Medulla oblongata (tissue), 1 donor: ENCODE measurements at regions not wholly inside any gene's neighbourhood (a gene's known extent, or its start where the extent isn't known, plus 50 kb on each side); places are given as distances from the start of the nearest gene placed in this dataset.

Source experiments
- DNase-seq: peaks from one replicate; pipeline ENCODE4 v3.0.0-alpha.2; 2015; ENCODE audit errors: extremely low spot score

DNA sequence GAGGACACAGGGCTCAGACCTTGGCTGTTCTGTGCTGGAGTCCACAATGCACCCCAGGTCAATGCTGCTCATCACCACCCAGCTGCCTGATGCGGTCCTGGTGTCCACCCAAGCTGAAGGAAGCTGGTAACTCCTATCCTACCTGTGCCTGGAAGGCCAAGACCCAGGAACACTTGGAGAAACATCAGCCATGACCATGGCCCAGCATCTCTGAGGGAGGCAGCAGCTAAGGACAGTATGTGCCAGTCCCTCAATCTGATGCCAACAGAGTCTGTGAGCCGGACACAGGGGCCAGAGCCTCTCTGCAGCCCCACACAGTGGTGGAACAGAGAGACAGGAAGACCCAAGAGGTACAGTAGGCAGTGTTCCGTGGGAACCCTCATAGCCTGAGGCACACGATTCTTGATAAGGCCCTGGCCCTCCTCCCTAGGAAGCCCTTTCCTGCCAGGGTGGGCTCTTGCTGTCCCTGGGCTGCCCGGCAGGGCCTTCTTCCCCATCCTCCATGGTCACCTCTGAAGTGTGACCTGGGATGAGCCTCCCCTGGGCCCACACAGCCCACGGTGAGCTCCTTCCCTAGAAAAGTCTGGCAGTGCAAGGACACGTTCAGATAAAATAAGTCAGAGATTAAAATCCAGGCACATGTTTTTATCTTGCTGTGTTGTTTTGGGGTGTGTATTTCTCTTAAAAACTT, 170.7 kb downstream of the THBS2 start:
- DNase-seq, result no peak

DNA sequence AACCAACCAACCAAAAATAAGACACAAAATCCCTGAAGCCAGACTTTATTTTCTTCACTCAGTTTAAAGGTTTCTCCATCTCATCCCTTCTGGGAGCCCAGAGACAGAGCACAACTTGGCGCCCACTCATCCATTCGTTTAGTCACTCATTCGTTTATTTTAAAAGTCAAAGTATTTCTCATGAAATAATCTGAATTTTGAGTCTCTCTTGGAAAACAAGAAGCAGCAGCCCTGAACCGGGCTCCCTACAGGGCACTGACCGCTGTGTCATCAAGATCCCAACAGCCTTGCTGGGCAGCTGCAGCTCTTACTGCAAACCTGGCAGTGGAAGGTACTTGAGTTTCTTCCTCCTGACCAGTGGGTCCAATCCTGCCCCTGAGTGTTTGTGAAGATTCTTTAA, 171.6 kb downstream of the THBS2 start:
- no peak for DNase-seq

DNA sequence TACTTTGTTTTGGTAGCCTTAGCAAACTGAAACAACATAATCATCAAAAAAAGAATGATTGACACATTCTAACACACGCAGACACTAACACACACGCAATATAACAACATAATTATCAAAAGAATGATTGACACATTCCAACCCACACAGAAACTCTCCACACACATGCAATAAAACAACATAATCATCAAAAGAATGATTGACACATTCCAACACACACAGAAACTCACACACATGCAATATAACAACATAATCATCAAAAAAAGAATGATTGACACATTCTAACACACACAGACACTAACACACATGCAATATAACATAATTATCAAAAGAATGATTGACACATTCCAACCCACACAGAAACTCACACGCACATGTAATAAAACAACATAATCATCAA, 172.4 kb downstream of the THBS2 start:
- DNase-seq, result no peak

DNA sequence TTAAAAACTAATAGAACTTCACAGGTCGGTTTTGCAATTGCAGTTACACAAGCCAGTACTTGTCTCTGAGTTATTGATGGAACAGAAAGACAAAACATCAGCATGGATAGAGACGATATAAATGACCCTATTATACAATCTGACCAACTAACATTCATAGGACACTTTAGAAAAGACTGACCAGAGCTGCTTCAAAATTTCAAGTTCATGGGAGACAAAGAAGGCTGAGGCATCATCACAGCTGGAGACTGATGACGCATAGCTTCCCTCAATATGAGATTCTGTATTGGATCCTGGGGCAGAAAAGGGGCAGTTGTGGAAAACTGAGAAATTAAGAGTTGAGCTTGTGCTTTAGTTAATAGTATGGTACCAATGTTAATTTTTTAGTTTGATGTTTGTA, 174.0 kb downstream of the THBS2 start:
- no peak for DNase-seq

DNA sequence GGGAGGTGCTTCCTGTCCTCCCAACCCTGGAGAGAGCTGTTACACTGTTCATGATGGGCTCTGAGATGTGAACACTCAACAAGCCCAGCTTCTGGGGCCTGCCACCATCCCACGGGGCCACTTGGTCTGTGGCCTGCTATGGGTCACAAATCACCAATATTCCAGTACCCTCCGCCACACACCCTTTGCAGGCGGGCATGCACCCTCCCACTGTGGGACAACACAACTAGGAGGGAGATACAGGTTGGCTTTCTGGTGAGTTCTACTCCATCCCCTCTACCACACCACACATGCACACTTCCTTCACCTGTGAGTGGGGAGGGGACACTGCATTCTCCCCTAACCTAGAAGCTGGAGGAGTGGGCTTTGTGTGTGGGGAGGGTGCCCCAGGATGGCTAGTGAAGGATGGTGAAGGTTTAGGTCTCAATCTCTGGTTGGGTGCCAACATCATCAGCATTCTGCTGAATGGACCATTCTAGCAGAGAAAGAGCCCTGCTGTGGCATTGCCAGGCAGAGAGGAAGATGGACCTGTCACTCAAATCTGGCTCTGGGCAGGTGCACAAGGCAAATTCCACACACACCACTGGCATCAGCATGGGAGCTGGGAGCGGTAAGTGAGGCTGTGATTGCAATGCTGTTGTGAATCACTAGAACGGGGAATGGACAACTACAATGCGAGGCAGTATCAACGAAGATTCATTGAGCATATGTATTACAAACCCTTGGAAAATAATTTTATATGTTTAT, 175.1 kb downstream of the THBS2 start:
- no peak for DNase-seq

DNA sequence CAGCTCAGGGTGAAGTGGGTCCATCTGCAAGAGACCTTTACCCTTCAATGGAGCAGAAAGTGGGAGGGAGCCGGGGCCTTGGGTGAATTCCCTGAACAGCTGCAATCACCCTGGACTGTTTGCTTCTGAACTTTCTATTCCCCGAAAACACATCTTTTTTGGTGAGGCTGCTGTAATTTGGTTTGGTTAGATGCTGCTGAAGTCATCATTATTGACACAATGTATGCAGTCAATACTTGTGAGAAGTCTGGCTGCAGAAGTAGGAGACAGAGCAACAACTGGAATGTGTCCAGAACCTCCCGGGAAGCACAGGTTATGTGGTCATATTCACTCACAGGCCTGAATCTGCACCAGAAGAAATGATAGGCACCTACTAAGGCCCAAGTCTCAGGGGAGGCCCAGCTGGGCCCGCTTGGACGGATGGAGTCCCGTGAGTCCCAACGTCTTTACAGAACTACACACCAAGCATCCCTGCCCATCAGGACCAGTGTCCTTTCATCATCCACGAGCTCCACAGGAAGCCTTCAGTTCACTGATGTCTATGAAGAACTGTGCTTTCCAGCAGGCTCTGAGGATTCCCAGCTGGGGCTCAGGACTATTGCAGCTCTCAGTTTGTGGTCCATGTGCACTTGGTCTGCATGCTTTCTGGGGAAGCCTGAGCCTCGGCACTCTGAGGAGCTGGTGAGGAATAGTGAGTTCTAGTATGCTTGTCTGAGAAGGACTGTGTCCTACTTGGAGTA, 177.6 kb downstream of the THBS2 start:
- DNase-seq, result no peak

DNA sequence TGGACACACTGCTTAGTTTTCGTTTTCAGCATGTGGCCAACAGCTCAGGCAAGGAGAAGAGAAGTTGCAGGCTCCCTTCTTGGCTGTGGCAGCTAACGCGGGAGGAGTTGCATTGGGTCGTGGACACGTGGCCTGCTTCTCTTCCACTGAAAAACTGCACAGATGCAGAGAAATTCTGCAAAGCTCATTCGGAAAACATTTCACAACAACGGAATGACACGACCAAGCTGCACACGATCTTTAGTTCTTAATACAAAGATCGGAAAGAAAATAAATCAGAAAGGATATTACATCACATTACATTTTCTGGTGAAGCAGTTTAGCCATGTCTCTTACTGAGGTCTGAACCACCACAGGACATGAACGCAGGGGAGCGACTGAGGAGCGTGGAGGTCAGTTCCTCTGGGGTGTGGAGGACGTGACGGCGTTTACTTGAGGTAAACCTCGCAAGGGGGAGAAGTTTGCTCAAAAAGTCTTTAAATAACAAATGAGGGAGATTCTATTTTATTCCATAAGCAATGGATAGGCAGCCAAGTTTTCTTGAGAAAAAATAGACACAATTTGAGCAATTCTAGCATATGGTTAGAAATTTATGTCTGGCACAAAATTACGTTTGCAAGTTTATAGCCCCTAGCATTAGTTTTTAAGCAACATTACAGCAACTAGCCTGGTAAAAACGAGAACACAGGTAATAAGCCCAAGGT, 178.3 kb downstream of the THBS2 start:
- DNase-seq, result no peak

DNA sequence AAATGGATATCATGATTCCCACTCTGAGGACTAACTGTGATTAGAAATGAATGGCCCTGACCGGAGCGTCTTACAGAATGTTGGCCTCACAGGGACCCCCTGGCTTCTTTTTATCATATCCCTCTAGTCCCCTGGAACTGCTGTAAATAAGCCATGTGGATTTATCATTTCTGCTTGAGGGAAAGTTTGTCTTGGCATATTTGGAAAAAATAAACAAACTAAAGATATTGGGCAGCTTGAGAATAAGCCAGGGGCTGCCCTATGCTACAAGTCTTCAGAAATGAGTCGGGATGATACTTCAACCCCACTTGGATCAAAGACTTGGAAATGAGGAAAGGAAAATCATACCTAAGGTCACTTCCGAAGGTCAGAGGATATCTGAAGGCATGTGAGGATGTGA, 179.1 kb downstream of the THBS2 start:
- DNase-seq, result no peak

DNA sequence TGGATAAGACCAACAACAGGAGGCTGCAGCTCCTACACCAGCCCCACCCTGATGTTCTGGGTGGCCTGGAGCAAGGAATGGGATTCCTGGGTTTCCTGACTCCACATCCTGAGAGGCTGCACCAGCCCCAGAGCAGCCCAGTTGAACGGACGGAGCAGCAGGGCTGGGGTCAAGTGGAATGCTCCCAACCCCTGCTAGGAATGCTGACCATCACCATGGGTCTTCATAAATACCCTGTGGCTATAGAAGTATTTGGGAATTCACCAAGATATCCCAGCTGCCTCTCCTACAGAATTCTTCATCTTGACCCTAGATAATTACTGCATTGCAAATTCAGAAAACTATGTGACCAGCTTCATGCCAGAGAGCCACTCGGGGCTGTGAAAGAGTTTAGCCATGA, 180.3 kb downstream of the THBS2 start:
- no peak for DNase-seq

DNA sequence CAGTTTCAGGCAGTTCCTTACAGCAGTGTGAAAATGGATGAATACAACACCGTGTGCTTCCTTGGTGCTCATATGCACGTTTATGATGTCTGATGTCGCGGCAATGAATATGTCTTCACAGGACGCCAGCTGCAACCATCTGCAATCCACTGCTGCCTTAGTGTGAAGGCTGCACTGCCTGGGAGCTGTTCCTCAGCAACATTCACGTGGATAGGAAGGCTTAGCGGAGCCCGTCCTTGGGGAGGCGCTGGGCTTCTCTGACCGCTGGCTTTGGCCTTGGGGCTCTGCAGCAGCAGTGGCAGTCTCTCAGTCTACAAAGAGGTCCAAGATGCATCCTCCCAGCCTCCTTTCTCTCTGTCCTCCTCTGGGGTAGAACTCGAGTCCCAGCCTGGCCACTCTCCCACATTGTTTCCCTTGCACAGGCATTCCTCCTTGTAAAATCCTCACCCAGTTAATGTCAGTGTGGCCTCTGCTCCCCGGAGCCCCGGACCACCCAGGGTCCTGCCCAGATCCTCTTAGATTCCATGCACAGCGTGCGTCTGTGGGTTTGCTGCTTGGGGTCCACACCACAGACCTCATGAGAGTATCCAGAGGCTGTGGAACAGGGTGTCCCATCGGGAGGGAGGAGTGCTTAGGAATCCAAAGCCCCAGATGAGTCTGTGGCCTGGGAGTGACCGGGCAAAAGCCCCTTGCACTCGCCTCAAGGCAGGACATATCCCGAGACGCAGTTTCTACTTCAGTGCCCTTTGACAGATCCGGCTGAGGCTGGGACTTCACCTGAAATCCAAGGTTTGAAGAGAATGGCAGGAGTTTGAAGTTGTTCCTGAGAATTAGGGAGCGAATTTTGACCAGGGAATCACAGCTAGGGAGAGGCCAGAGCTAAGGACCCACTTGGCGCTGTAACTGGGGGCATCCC, 181.3 kb downstream of the THBS2 start:
- DNase-seq, result no peak

DNA sequence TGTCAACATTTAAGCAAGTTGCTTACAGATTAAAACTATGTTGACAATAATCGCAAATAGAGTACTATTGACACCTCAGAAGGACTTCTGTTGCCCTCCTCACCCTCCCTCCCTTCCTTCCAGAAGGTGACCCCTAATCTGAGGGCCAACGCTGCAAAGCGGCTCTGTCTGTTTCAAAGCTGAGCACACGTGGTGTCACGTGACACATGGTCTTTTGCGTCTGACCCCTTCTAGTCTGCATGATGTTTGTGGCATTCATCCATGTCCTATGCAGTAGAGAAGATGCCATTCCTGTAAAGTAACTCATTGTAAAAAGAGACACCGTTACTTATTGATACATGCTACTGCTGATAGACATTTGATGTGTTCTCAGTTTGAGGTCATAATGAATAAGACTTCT, 182.3 kb downstream of the THBS2 start:
- no peak for DNase-seq

DNA sequence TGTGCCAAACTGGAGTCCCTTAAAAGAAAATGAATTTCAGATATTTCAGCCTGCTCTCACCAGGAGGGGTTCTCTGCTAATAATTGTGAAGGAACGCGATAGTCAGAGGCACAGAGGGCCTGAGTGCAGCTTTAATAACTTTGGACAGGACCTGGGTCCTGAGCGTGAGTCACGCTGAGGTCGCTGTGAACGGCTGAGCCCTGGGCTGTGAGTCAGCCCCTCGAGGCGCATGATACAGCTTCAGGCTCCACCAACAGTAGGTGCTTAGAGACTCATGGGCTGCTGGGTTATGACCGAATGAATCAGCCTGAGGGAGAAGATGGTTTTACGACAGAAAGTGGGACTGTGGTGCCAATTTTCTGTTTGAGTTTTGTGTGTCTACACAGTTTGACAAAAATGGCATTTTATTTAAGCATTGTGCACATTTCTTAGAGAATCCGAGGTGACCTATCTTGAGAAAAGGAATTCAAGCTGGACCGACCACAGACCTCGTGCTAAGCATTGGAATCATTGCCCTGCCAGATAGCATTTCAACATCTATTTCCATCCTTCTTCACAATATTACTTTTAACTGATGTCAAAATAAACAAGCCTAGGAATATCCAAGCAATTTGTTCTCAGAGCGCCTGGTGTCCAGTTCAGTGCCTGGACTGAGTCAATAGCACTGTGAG, 183.0 kb downstream of the THBS2 start:
- peak; percentile 5 for DNase-seq

DNA sequence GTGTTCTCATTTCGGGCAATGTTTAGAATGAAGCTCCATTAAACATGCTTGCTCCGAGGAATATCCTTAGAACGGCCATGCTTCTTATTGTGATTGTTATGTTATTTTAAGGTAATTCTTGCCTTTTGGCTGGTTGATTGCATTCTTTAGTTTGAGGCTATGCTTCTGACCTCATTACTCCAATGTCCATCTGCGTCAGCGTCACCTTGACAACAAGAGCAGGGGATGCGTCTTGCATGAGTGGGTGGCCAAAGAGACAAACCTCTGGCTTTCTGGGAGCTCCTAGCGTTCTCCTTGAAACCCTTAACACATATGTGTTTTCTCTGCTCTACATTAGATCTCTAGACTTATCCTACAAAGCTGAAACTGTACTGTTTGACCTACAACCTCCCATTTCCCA, 184.3 kb downstream of the THBS2 start:
- no peak for DNase-seq

DNA sequence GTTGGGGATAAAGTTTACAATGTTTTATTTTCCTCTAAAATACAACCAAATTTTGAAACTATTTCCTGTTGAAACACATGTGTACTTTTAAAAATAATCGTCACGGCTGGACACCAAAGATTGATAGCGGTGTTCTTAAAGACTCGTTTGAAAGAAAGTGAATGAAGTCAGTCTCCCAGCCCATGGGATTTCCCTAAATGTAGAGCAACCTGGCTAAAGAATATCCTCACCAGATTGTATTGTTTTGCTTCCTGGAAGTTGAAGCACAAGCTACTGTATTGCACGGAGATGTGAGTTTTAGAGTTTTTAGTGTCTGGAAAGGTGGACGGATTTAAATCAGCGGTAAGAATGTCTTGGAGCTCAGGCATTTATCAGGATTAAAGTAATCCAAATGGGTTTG, 189.5 kb downstream of the THBS2 start:
- no peak for DNase-seq

DNA sequence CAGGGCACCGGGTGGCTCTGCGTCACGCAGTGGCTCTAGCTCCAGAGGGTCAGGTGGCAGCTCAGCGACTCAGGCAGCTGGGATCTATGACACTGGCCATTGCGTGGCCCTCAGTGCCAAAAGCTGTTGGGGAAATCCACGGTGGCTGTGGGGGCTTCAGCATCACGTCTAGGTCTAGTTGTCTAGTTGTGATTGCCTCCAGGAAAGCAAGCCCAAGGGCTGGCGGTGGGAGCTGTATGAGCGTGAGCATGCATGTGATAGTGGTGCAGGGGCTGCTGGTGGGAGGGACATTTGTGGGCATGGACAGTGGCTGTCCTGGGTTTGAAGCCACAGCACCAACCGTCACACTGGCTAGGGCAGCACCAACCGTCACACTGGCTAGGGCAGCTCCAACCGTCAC, 191.4 kb downstream of the THBS2 start:
- no peak for DNase-seq

DNA sequence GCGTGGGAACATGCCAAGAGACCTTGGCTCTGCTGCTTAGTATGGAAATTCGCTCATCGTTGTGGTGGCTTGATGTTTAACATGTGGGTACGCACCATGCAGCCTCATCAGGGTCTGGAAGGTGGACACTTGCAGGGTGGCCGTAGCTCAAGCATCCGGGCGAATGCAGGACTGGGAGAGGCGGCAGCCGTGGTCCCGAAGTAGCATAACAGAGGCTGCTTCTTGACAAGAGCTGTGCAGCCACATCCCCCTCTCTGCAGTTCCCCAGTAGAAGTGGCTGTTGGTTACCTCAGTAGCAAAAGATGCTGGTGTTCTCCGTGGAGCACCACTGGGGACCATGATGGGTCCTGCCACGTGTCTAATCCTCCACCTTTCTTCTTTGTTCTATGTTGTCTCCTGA, 195.0 kb downstream of the THBS2 start:
- DNase-seq, result no peak

DNA sequence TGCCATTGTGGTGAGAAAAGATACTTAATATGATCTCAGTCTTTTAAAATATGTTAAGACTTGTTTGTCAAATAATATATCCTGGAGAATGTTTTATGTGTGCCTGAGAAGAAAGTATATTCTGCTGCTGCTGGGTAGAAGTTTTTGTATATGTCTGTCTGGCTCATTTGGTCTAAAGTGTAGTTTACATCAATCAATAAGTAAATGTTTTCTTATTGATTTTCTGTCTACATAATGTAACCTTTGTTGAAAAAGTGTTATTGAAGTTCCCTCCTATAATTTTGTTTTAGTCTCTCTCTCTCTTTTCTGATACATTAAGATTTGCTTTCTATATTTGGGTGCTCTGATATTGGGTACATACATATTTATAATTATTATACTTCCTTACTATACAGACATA, 201.2 kb downstream of the THBS2 start:
- DNase-seq, result no peak

DNA sequence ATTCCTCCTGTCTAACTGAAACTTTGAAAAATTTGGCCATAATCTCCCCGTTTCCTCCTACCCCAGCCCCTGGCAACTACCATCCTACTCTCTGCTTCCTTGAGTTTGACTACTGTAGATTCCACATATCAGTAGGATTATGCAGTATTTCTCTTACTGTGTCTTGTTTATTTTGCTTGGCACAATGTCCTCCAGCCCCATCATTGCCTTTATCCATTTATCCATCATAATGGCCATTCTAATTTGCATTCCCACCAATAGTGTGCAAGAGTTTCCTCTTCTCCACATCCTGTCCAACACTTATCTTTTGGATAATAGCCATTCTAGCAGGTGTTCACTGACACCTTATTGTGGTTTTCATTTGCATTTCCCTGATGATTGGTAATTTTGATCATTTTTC, 202.3 kb downstream of the THBS2 start:
- DNase-seq, result no peak

DNA sequence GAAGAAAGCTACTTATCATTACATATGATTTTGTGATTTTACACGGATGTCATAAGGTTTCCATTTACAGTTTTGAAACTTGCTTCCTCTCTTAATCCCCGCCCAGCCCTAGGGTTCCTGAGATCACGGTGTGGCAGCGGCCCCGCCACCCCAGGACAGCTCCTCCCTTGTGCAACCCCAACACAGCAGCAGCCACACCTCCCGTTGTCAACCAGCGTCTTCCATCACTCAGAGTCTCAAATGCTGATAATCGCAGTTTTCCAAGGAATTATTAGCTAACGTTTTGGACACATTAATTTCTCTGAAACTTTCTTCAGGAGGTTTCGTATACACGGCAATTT, 204.8 kb downstream of the THBS2 start:
- DNase-seq, result no peak

DNA sequence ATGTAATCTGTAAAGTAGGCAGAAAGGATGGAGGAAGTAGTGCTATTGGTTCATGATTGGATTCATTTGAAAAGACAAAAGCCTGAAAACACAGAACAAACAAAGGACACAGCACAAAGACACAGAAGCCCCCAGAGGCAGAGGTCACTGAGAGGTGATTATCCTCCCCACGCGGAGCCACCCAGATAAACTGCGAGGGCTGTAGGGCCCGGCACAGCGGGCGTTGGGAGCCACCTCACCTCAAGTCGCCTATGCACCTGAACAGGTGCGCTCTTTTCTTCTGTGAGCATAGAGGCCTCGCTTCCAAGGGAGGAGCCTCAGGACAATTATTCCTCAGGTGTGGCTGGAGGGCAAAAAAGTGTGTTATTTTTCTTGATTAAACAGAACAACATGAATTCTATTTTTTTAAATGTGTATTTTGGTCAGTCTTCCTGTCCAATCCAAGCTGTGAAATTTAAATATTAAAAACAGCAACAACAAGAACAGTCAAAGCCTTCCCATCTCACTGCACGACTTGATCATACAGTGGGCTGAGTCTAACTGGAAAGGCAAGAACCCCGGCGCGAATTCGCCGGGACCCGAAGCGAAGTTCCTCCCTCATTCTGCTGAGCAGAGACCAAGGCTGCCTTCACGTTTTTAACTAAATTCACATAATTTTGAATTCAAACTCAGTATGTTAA, 205.3 kb downstream of the THBS2 start:
- DNase-seq, result no peak
